T-cell (primary cell): ENCODE measurements at regions not wholly inside any gene's neighbourhood (a gene's known extent, or its start where the extent isn't known, plus 50 kb on each side); places are given as distances from the start of the nearest gene placed in this dataset.
"Not testable (repeated sequence)": the region's sequence is repeated elsewhere in the genome, so short reads cannot be mapped to it uniquely, and the experiment has no call there.

Experiments used
- ATAC-seq, 4 experiments: fragments of 200-7000 bp in 3 of 4; fragments of 150-1000 bp in 1 of 4; cut with Tn5 transposase; replicated peaks in 1 of 4; 1 replicate in 3 of 4; 2 replicates in 1 of 4; pipeline ENCODE4 v1.10.0; 2021; ENCODE audit warnings: moderate library complexity in 3 of 4, mild to moderate bottlenecking in 2 of 4, moderate number of reproducible peaks in 1 of 4
- CTCF ChIA-PET, 2 donors: fragments of 300-600 bp; sonication (Branson Sonifier 250); formaldehyde crosslinking; loops; one replicate each; lab custom pipeline; 2022; ENCODE audit warnings: antibody characterized with exemption in 2 of 2; lab: Charles Lee
- POLR2A ChIA-PET, 2 donors: fragments of 300-600 bp; sonication (Branson Sonifier 250); formaldehyde crosslinking; loops; one replicate each; lab custom pipeline; 2022; ENCODE audit warnings: antibody characterized with exemption in 2 of 2; lab: Charles Lee
- DNase-seq, 35 experiments: peaks; one replicate each; pipeline versions ENCODE4 v3.0.0 to v3.0.0-alpha.2; 2013 to 2023
- H3K27ac ChIP-seq: one replicate; pipeline ENCODE4 v1.5.1; 2013; ENCODE audit warnings: low read length
- H3K27me3 ChIP-seq, 2 experiments: replicated peaks in 1 of 2; 1 replicate in 1 of 2; 2 replicates in 1 of 2; pipeline versions ENCODE4 v1.6.1 to v1.7.0; 2013; ENCODE audit warnings: low read length in 1 of 2, mixed read lengths in 1 of 2; ENCODE audit not compliant: control insufficient read depth in 2 of 2, insufficient read depth in 2 of 2; ENCODE audit errors: extremely low read depth in 1 of 2
- H3K36me3 ChIP-seq, 2 donors: 1 replicate in 1 of 2; 2 replicates in 1 of 2; pipeline versions ENCODE4 v1.6.1 to v1.7.0; 2013; ENCODE audit warnings: low read length in 1 of 2; ENCODE audit not compliant: control insufficient read depth in 2 of 2, insufficient read depth in 1 of 2; ENCODE audit errors: extremely low read depth in 1 of 2
- H3K4me1 ChIP-seq, 2 experiments: 1 replicate in 1 of 2; 2 replicates in 1 of 2; pipeline versions ENCODE4 v1.6.1 to v1.7.0; 2013; ENCODE audit warnings: low read length in 2 of 2, mixed read lengths in 1 of 2; ENCODE audit not compliant: insufficient read depth in 2 of 2, control insufficient read depth in 1 of 2; ENCODE audit errors: extremely low read depth in 1 of 2
- H3K4me3 ChIP-seq, 2 donors: 1 replicate in 1 of 2; 2 replicates in 1 of 2; pipeline versions ENCODE4 v1.5.1 to v1.7.0; 2013; ENCODE audit warnings: mild to moderate bottlenecking in 2 of 2, low read length in 1 of 2, moderate library complexity in 1 of 2; ENCODE audit not compliant: control insufficient read depth in 1 of 2; ENCODE audit errors: extremely low read depth in 1 of 2
- H3K9me3 ChIP-seq: 2 replicates; pipeline ENCODE4 v1.7.0; 2013
- H3K27ac Mint-ChIP-seq, 2 donors: one replicate each; pipeline ENCODE4 v1.8.0; 2020 to 2021; ENCODE audit warnings: mild to moderate bottlenecking in 2 of 2, mixed read lengths in 2 of 2
- H3K27me3 Mint-ChIP-seq, 2 donors: one replicate each; pipeline ENCODE4 v1.8.0; 2021 to 2022; ENCODE audit warnings: mixed read lengths in 2 of 2
- H3K36me3 Mint-ChIP-seq: one replicate; pipeline ENCODE4 v1.8.0; 2021; ENCODE audit warnings: mixed read lengths
- H3K4me1 Mint-ChIP-seq, 3 donors: one replicate each; pipeline ENCODE4 v1.8.0; 2020 to 2022; ENCODE audit warnings: mixed read lengths in 3 of 3, mild to moderate bottlenecking in 1 of 3
- H3K4me3 Mint-ChIP-seq, 3 donors: one replicate each; pipeline ENCODE4 v1.8.0; 2020 to 2022; ENCODE audit warnings: mild to moderate bottlenecking in 3 of 3, mixed read lengths in 3 of 3, moderate library complexity in 3 of 3
- H3K9me3 Mint-ChIP-seq, 3 donors: one replicate each; pipeline ENCODE4 v1.8.0; 2020 to 2022; ENCODE audit warnings: mixed read lengths in 3 of 3
- WGBS: methylation state at CpG from one replicate; pipeline ENCODE4 v1.1.5; 2013; ENCODE audit warnings: missing lambda C conversion rate; ENCODE audit not compliant: insufficient coverage; 5-methylcytosine and 5-hydroxymethylcytosine counted together

DNA sequence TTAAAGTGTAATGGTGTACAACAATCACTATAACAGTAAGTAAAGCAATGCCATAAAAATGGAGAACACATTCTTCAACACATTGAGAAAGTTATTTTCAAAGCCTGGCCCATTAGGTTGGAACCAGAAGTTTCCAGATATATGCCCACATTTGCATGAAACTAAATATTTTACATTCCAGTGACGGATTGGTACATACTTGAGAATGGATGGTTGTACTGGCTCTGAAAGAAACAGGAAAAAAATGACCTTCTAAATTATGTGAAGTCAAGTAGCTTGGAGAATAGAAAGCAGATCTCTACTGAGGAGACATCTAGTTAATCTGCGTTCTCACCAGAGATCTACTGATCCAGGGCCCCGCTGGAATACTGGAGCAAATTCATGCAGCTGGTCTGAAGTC, 1037.0 kb downstream of the NR2F1-AS1 start:
- no peaks in the 10 kb centered on the region for H3K9me3 ChIP-seq
- DNase-seq (no peak), ATAC-seq (no peak)
- H3K4me1 ChIP-seq, result no peaks in the 10 kb centered on the region
- CTCF ChIA-PET, result no interaction called here
- POLR2A ChIA-PET, result no interaction called here
- Mint-ChIP-seq H3K27ac (no peak overlapping the region), H3K4me1 (no peaks in the 10 kb centered on the region), H3K9me3 (peaks cover 3 to 11% (median 3%) of the 10 kb centered on the region in 3 donors), H3K4me3 (no peak overlapping the region), H3K36me3 (no peaks in the 10 kb centered on the region), H3K27me3 (no peaks in the 10 kb centered on the region)
- 71% methylated on average over 2 of the region's 3 CpGs for WGBS
- H3K4me3 ChIP-seq, result no peak overlapping the region
- no peaks in the 10 kb centered on the region for H3K27me3 ChIP-seq
- H3K27ac ChIP-seq, result no peak overlapping the region
- no peaks in the 10 kb centered on the region for H3K36me3 ChIP-seq

DNA sequence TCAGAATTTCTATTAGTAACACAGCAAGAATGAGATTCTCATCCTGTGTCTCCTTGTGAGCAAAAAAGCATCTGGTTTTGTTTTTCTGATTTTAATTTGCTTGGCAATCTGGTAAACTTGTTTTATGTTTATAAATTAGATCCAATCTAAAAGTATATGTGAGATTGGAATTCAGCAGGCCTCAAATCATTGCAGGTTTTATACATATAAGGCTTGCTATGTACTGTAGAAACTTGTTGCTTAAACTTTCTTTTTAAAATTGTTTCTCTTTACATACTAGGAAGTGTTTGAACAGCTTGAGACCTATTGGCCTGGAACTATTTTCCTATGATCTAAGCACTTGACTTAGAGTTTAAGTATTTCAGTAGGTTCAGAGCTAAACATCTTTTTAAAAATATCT, 1037.8 kb downstream of the NR2F1-AS1 start:
- Mint-ChIP-seq H3K4me1 (no peaks in the 10 kb centered on the region), H3K27ac (no peak overlapping the region), H3K27me3 (no peaks in the 10 kb centered on the region), H3K36me3 (no peaks in the 10 kb centered on the region), H3K9me3 (peaks cover 3 to 13% (median 3%) of the 10 kb centered on the region in 3 donors), H3K4me3 (no peak overlapping the region)
- POLR2A ChIA-PET, result no interaction called here
- no peak for DNase-seq
- H3K27me3 ChIP-seq, result no peaks in the 10 kb centered on the region
- H3K27ac ChIP-seq, result no peak overlapping the region
- H3K4me1 ChIP-seq, result no peaks in the 10 kb centered on the region
- no peaks in the 10 kb centered on the region for H3K9me3 ChIP-seq
- no peak for ATAC-seq
- no peaks in the 10 kb centered on the region for H3K36me3 ChIP-seq
- no peak overlapping the region for H3K4me3 ChIP-seq
- CTCF ChIA-PET, result no interaction called here

DNA sequence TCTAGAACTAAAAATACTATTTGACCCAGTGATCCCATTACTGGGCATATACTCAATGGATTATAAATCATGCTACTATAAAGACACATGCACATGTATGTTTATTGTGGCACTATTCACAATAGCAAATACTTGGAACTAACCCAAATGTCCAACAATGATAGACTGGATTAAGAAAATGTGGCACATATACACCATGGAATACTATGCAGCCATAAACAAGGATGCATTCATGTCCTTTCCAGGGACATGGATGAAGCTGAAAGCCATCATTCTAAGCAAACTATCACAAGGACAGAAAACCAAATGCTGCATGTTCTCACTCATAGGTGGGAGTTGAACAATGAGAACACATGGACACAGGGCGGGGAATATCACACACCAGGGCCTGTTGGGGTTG, 1039.0 kb downstream of the NR2F1-AS1 start:
- H3K27me3 ChIP-seq, H3K27me3 Mint-ChIP-seq, H3K36me3 ChIP-seq, H3K4me1 ChIP-seq, H3K27ac ChIP-seq, POLR2A ChIA-PET, DNase-seq, H3K4me3 ChIP-seq, CTCF ChIA-PET, H3K4me1 Mint-ChIP-seq, H3K27ac Mint-ChIP-seq, H3K9me3 ChIP-seq, ATAC-seq, H3K4me3 Mint-ChIP-seq, H3K36me3 Mint-ChIP-seq: not testable (repeated sequence)
- peaks cover 3 to 20% (median 3%) of the 10 kb centered on the region in 3 donors for H3K9me3 Mint-ChIP-seq
- no CpG with 5 or more reads among the region's 1 CpG for WGBS

DNA sequence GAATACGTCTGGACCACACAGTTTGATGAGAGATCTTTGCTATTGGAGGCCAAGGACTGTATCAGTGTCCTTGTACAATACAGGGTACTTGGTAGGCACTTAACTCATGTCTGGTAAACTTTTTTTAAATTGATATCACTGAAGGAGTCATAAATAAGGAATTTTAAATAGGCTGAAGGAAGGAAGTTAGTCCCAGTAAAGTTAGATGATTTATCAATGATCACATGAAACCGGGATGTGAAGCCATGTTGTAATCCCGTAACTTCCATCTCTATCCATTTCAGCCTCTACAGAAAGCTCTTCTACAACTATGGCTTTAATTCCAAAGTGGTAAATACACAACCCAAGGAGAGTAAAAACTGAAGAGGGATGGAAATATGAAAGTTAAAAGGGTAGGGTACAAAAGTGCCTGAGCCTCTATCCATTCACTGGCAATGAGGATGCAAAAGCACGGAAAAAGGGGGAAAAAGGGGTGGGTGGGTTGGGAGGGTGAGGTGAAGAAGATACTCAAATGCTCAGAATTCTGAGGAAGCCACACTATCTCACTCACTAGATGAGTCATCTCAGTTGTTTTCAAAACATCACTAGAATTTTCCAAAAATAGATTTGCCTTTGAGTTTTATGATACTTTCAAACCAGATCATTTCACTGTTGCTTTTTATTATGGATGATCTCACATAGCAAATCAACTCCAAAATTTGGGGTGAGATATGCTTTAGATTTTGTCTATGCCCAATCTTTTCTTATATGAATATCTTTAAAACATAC, 1053.5 kb downstream of the NR2F1-AS1 start:
- H3K9me3 ChIP-seq, result no peaks in the 10 kb centered on the region
- H3K36me3 Mint-ChIP-seq, result no peaks in the 10 kb centered on the region
- no CpG with 5 or more reads among the region's 4 CpGs for WGBS
- H3K27ac ChIP-seq, result no peak overlapping the region
- no peaks in the 10 kb centered on the region for H3K4me1 ChIP-seq
- DNase-seq (no peak), ATAC-seq (no peak)
- no peaks in the 10 kb centered on the region for H3K27me3 Mint-ChIP-seq
- peaks cover 0 to 8% (median 4%) of the 10 kb centered on the region in 3 donors for H3K9me3 Mint-ChIP-seq
- no peaks in the 10 kb centered on the region for H3K27me3 ChIP-seq
- no peak overlapping the region for H3K4me3 Mint-ChIP-seq
- CTCF ChIA-PET, result no interaction called here
- POLR2A ChIA-PET, result no interaction called here
- no peaks in the 10 kb centered on the region for H3K4me1 Mint-ChIP-seq
- H3K36me3 ChIP-seq, result no peaks in the 10 kb centered on the region
- no peak overlapping the region for H3K4me3 ChIP-seq
- no peak overlapping the region for H3K27ac Mint-ChIP-seq

- Histone ChIP-seq H3K27me3 (no peaks in the 10 kb centered on the region), H3K36me3 (no peaks in the 10 kb centered on the region), H3K9me3 (no peaks in the 10 kb centered on the region), H3K27ac (no peak overlapping the region), H3K4me3 (no peak overlapping the region), H3K4me1 (no peaks in the 10 kb centered on the region)
- H3K36me3 Mint-ChIP-seq, result no peaks in the 10 kb centered on the region
- H3K27me3 Mint-ChIP-seq, result no peaks in the 10 kb centered on the region
- DNase-seq, result no peak
- POLR2A ChIA-PET, result no interaction called here
- no peak overlapping the region for H3K27ac Mint-ChIP-seq
- CTCF ChIA-PET, result no interaction called here
- H3K4me3 Mint-ChIP-seq, result no peak overlapping the region
- WGBS, result no CpG with 5 or more reads among the region's 2 CpGs
- ATAC-seq, result no peak
- peaks cover 0 to 5% (median 4%) of the 10 kb centered on the region in 3 donors for H3K9me3 Mint-ChIP-seq
- H3K4me1 Mint-ChIP-seq, result no peaks in the 10 kb centered on the region
These were observed 1055.9 kb downstream of the NR2F1-AS1 start for GRCh38 chr5:92525131-92525530.

DNA sequence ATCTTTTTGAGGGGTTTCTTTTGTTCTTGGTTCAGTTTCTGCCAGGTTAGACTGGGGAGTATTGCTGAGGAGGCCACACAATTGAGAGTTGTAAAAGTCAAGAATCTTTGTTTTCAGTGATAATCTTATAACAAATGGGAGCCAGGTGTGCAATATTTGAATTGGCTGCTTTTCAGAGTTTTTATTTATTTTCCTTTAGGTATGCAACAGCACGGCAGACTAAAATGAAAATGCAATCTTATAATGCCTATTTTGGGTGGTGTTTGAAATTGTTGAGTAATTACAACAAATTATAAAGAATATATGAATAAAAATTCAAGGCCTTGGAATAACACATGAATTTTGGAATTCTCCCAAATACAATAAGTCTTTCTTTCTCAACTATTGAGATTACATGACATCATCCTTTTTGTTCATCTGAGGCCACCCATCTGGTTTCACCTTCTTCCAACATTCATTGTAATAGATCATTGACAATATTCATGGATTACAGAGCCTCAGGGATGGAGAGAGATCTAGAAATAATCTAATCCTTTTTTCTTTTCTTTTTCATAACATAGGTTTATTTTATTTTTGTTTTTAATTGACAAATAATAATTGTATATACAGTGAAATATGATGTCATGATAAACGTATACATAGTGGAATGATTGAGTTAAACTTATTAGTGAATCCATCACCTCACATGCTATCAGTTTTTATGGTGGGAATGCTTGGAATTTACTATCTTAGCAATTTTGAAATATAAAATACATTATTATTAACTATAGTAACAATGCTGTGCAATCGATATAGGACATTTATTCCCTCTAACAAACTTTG, 1061.0 kb downstream of the NR2F1-AS1 start:
- H3K9me3 ChIP-seq, result no peaks in the 10 kb centered on the region
- H3K4me3 ChIP-seq, result no peak overlapping the region
- H3K27ac Mint-ChIP-seq, result no peak overlapping the region
- ATAC-seq, result no peak
- H3K27me3 ChIP-seq, result no peaks in the 10 kb centered on the region
- H3K4me3 Mint-ChIP-seq, result no peak overlapping the region
- no peaks in the 10 kb centered on the region for H3K36me3 Mint-ChIP-seq
- ChIA-PET CTCF (no interaction called here), POLR2A (no interaction called here)
- H3K27ac ChIP-seq, result no peak overlapping the region
- no peaks in the 10 kb centered on the region for H3K4me1 ChIP-seq
- H3K9me3 Mint-ChIP-seq, result peaks cover 2 to 16% (median 9%) of the 10 kb centered on the region in 3 donors
- H3K36me3 ChIP-seq, result no peaks in the 10 kb centered on the region
- no peak for DNase-seq
- WGBS, result no CpG with 5 or more reads among the region's 3 CpGs
- no peaks in the 10 kb centered on the region for H3K4me1 Mint-ChIP-seq
- H3K27me3 Mint-ChIP-seq, result no peaks in the 10 kb centered on the region
